Ishikawa (cell line): ENCODE measurements at regions not wholly inside any gene's neighbourhood (a gene's known extent, or its start where the extent isn't known, plus 50 kb on each side); places are given as distances from the start of the nearest gene placed in this dataset.

ENCODE experiments used
- CEBPB ChIP-seq: IDR thresholded peaks from 2 replicates; pipeline ENCODE4 v1.6.1; 2012
- EP300 ChIP-seq: IDR thresholded peaks from 2 replicates; pipeline ENCODE4 v1.6.1; 2012; ENCODE audit warnings: borderline replicate concordance
- NFIC ChIP-seq: IDR thresholded peaks from 2 replicates; pipeline ENCODE4 v1.6.1; 2012
- RAD21 ChIP-seq: IDR thresholded peaks from 2 replicates; pipeline ENCODE4 v1.6.1; 2012; ENCODE audit warnings: low read depth
- TAF1 ChIP-seq: IDR thresholded peaks from 2 replicates; pipeline ENCODE4 v1.6.1; 2012; ENCODE audit warnings: low read depth, mild to moderate bottlenecking
- TF ChIP-seq, protein P1 (sequence below): IDR thresholded peaks from 2 replicates; pipeline ENCODE4 v1.6.1; 2012

DNA sequence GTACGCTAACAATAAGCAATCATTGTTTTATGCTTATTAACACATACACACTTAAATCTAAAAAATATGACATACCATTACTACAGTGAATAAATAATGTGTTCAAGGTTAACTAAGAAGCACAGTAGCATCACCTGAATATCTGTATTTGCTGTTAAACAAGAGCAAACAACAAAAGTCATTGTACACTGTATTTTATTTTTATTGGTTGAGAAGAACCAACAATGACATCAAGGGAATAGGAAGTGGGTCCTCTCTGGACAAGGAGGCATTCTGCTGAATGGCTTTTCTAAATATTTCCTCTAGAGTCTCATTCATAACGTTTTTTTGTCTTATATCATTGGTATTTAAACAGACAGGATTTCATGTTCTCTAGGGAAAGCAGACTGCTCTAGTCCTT, 460.4 kb downstream of the CDH9 start:
- TF ChIP-seq CEBPB (no peak), TAF1 (no peak), NFIC (no peak), RAD21 (no peak), EP300 (no peak)
- TF ChIP-seq, protein P1, sequence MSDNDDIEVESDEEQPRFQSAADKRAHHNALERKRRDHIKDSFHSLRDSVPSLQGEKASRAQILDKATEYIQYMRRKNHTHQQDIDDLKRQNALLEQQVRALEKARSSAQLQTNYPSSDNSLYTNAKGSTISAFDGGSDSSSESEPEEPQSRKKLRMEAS: no peak
